HEK293 (cell line): ENCODE measurements at regions not wholly inside any gene's neighbourhood (a gene's known extent, or its start where the extent isn't known, plus 50 kb on each side); places are given as distances from the start of the nearest gene placed in this dataset.
"Not testable (repeated sequence)": the region's sequence is repeated elsewhere in the genome, so short reads cannot be mapped to it uniquely, and the experiment has no call there.

Experiments used
- CTCF ChIA-PET: fragments of 350-600 bp; formaldehyde crosslinking; extraction: SDS; loops from one replicate; lab custom pipeline; 2021; ENCODE audit warnings: antibody characterized with exemption; lab: Yijun Ruan, JAX
- POLR2A ChIA-PET: fragments of 300-600 bp; formaldehyde crosslinking; extraction: SDS; loops from one replicate; lab custom pipeline; 2020; ENCODE audit warnings: antibody characterized with exemption, inconsistent platforms; lab: Yijun Ruan, JAX
- H3K27ac ChIP-seq: fragments of 200-500 bp; sonication (Bioruptor generic); 2 replicates; pipeline ENCODE4 v1.5.1; 2014; ENCODE audit warnings: low read depth, low read length, control low read depth, inconsistent platforms; ENCODE audit errors: extremely low read depth
- H3K36me3 ChIP-seq, 2 experiments: fragments of 200-500 bp in 1 of 2; sonication (Bioruptor generic) in 1 of 2; 1 replicate in 1 of 2; 2 replicates in 1 of 2; pipeline ENCODE4 v1.5.1; 2014 to 2017; ENCODE audit warnings: inconsistent platforms in 2 of 2, low read length in 2 of 2; ENCODE audit not compliant: control insufficient read depth in 2 of 2, insufficient read depth in 1 of 2
- H3K4me1 ChIP-seq: fragments of 200-500 bp; sonication (Bioruptor generic); 2 replicates; pipeline ENCODE4 v1.5.1; 2014; ENCODE audit warnings: mild to moderate bottlenecking, low read length, inconsistent platforms; ENCODE audit not compliant: control insufficient read depth, insufficient read depth
- H3K4me3 ChIP-seq: 2 replicates; pipeline ENCODE4 v1.5.1; 2011; ENCODE audit warnings: low read depth, mild to moderate bottlenecking, control low read depth, low read length, moderate library complexity
- H3K9me3 ChIP-seq: fragments of 200-500 bp; sonication (Bioruptor generic); 2 replicates; pipeline ENCODE4 v1.5.1; 2014; ENCODE audit warnings: low read depth, low read length, inconsistent platforms; ENCODE audit not compliant: control insufficient read depth, insufficient read depth
- ZBTB8A ChIP-seq: fragments of 450-650 bp; formaldehyde crosslinking; IDR thresholded peaks from 2 replicates; pipeline ENCODE4 v1.5.1; 2016; ENCODE audit warnings: missing biosample characterization, missing genetic modification characterization
- ZNF140 ChIP-seq: fragments of 450-650 bp; formaldehyde crosslinking; IDR thresholded peaks from 2 replicates; pipeline ENCODE4 v1.5.1; 2016; ENCODE audit warnings: missing biosample characterization, missing genetic modification characterization
- ZNF394 ChIP-seq: fragments of 450-650 bp; formaldehyde crosslinking; IDR thresholded peaks from 2 replicates; pipeline ENCODE4 v1.5.1; 2016; ENCODE audit warnings: missing biosample characterization, missing genetic modification characterization, mild to moderate bottlenecking, moderate library complexity, borderline replicate concordance
- ZNF426 ChIP-seq: fragments of 450-650 bp; formaldehyde crosslinking; IDR thresholded peaks from 2 replicates; pipeline ENCODE4 v1.5.1; 2017; ENCODE audit warnings: missing biosample characterization, missing genetic modification characterization, mild to moderate bottlenecking, inconsistent platforms, moderate library complexity
- ZNF433 ChIP-seq: fragments of 450-650 bp; formaldehyde crosslinking; IDR thresholded peaks from 2 replicates; pipeline ENCODE4 v1.5.1; 2016; ENCODE audit warnings: missing biosample characterization, missing genetic modification characterization, low read depth
- ZNF510 ChIP-seq: fragments of 450-650 bp; formaldehyde crosslinking; IDR thresholded peaks from 2 replicates; pipeline ENCODE4 v1.5.1; 2018; ENCODE audit warnings: mild to moderate bottlenecking, missing genetic modification characterization, missing biosample characterization; ENCODE audit not compliant: insufficient replicate concordance
- ZNF514 ChIP-seq: fragments of 450-650 bp; formaldehyde crosslinking; IDR thresholded peaks from 2 replicates; pipeline ENCODE4 v1.5.1; 2016; ENCODE audit warnings: missing biosample characterization, missing genetic modification characterization
- ZNF555 ChIP-seq: fragments of 450-650 bp; formaldehyde crosslinking; conservative IDR thresholded peaks from 2 replicates; pipeline ENCODE4 v1.5.1; 2017; ENCODE audit warnings: missing biosample characterization, mild to moderate bottlenecking, missing genetic modification characterization, inconsistent platforms
- ZNF558 ChIP-seq: fragments of 450-650 bp; formaldehyde crosslinking; IDR thresholded peaks from 2 replicates; pipeline ENCODE4 v1.5.1; 2016; ENCODE audit warnings: missing biosample characterization, missing genetic modification characterization
- ZNF560 ChIP-seq: fragments of 450-650 bp; formaldehyde crosslinking; IDR thresholded peaks from 2 replicates; pipeline ENCODE4 v1.5.1; 2017; ENCODE audit warnings: missing biosample characterization, missing genetic modification characterization, borderline replicate concordance
- ZNF623 ChIP-seq: fragments of 450-650 bp; formaldehyde crosslinking; IDR thresholded peaks from 2 replicates; pipeline ENCODE4 v1.5.1; 2016; ENCODE audit warnings: missing biosample characterization, missing genetic modification characterization
- TF ChIP-seq, protein P1 (sequence below): fragments of 450-650 bp; formaldehyde crosslinking; IDR thresholded peaks from 2 replicates; pipeline ENCODE4 v1.5.1; 2016; ENCODE audit warnings: missing biosample characterization, missing genetic modification characterization, borderline replicate concordance
- TF ChIP-seq, protein P2 (sequence below): fragments of 450-650 bp; formaldehyde crosslinking; conservative IDR thresholded peaks from 2 replicates; pipeline ENCODE4 v1.5.1; 2016; ENCODE audit warnings: low read depth, missing biosample characterization, missing genetic modification characterization
- TF ChIP-seq, protein P3 (sequence below): fragments of 450-650 bp; formaldehyde crosslinking; conservative IDR thresholded peaks from 2 replicates; pipeline ENCODE4 v1.5.1; 2016; ENCODE audit warnings: low read depth, missing biosample characterization, missing genetic modification characterization

DNA sequence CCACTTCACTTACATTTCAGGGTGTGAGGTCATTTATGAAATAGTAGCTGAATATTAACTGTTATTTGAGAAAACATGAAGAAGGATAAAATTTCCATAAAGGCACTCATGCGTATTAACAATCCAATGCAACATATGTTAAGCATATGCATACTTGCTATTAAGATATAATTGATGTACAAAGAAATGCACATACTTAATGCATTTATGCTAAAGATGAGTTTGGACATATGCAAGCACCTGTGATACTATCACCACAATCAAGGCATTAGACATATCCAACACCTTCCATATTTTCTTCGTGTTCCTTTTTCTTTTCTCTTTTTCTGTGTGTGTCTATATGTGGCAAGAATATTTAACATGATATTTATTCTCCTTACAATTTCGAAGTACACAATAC, 464.8 kb upstream of the BRINP3 start (continued):
- TF ChIP-seq, protein P1, sequence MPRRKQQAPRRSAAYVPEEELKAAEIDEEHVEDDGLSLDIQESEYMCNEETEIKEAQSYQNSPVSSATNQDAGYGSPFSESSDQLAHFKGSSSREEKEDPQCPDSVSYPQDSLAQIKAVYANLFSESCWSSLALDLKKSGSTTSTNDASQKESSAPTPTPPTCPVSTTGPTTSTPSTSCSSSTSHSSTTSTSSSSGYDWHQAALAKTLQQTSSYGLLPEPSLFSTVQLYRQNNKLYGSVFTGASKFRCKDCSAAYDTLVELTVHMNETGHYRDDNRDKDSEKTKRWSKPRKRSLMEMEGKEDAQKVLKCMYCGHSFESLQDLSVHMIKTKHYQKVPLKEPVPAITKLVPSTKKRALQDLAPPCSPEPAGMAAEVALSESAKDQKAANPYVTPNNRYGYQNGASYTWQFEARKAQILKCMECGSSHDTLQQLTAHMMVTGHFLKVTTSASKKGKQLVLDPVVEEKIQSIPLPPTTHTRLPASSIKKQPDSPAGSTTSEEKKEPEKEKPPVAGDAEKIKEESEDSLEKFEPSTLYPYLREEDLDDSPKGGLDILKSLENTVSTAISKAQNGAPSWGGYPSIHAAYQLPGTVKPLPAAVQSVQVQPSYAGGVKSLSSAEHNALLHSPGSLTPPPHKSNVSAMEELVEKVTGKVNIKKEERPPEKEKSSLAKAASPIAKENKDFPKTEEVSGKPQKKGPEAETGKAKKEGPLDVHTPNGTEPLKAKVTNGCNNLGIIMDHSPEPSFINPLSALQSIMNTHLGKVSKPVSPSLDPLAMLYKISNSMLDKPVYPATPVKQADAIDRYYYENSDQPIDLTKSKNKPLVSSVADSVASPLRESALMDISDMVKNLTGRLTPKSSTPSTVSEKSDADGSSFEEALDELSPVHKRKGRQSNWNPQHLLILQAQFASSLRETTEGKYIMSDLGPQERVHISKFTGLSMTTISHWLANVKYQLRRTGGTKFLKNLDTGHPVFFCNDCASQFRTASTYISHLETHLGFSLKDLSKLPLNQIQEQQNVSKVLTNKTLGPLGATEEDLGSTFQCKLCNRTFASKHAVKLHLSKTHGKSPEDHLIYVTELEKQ, result no peak
- TF ChIP-seq ZNF514, result no peak

DNA sequence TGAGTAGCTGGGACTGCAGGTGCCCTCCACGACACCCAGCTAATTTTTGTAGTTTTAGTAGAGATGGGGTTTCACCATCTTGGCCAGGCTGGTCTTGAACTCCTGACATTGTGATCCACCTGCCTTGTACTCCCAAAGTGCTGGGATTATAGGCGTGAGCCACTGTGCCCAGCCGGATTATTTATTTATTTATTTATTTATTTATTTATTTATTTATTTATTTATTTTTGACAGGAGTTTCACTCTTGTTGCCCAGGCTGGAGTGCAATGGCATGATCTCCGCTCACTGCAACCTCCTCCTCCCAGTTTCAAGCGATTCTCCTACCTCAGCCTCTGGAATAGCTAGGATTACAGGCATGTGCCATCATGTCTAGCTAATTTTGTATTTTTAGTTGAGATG, 466.1 kb upstream of the BRINP3 start:
- not testable (repeated sequence) for H3K4me1 ChIP-seq

More for the DNA sequence above, 466.1 kb upstream of the BRINP3 start:
- POLR2A ChIA-PET, H3K36me3 ChIP-seq, H3K4me3 ChIP-seq, H3K27ac ChIP-seq, H3K9me3 ChIP-seq: not testable (repeated sequence)
- TF ChIP-seq ZNF623 (peak; percentile 63), ZNF560 (0 out of 2 replicates have a peak, but pooled peaks have one; percentile 9), ZNF426 (peak; percentile 67), ZNF433 (tag by site-specific recombination) (peak; percentile 39; the same call in 1 of the 2 replicates), ZNF394 (tag by site-specific recombination) (peak; percentile 82), ZNF555 (tag by site-specific recombination) (peak; percentile 54), ZNF558 (tag by site-specific recombination) (0 out of 2 replicates have a peak, but pooled peaks have one; percentile 41), ZNF140 (peak; percentile 14; the same call in 1 of the 2 replicates), ZNF510 (tag by site-specific recombination) (peak; percentile 13), ZBTB8A (tag by site-specific recombination) (peak; percentile 42; the same call in 1 of the 2 replicates)
- TF ChIP-seq, protein P2, sequence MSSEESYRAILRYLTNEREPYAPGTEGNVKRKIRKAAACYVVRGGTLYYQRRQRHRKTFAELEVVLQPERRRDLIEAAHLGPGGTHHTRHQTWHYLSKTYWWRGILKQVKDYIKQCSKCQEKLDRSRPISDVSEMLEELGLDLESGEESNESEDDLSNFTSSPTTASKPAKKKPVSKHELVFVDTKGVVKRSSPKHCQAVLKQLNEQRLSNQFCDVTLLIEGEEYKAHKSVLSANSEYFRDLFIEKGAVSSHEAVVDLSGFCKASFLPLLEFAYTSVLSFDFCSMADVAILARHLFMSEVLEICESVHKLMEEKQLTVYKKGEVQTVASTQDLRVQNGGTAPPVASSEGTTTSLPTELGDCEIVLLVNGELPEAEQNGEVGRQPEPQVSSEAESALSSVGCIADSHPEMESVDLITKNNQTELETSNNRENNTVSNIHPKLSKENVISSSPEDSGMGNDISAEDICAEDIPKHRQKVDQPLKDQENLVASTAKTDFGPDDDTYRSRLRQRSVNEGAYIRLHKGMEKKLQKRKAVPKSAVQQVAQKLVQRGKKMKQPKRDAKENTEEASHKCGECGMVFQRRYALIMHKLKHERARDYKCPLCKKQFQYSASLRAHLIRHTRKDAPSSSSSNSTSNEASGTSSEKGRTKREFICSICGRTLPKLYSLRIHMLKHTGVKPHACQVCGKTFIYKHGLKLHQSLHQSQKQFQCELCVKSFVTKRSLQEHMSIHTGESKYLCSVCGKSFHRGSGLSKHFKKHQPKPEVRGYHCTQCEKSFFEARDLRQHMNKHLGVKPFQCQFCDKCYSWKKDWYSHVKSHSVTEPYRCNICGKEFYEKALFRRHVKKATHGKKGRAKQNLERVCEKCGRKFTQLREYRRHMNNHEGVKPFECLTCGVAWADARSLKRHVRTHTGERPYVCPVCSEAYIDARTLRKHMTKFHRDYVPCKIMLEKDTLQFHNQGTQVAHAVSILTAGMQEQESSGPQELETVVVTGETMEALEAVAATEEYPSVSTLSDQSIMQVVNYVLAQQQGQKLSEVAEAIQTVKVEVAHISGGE (tag by site-specific recombination), result peak; percentile 61
- TF ChIP-seq, protein P3, sequence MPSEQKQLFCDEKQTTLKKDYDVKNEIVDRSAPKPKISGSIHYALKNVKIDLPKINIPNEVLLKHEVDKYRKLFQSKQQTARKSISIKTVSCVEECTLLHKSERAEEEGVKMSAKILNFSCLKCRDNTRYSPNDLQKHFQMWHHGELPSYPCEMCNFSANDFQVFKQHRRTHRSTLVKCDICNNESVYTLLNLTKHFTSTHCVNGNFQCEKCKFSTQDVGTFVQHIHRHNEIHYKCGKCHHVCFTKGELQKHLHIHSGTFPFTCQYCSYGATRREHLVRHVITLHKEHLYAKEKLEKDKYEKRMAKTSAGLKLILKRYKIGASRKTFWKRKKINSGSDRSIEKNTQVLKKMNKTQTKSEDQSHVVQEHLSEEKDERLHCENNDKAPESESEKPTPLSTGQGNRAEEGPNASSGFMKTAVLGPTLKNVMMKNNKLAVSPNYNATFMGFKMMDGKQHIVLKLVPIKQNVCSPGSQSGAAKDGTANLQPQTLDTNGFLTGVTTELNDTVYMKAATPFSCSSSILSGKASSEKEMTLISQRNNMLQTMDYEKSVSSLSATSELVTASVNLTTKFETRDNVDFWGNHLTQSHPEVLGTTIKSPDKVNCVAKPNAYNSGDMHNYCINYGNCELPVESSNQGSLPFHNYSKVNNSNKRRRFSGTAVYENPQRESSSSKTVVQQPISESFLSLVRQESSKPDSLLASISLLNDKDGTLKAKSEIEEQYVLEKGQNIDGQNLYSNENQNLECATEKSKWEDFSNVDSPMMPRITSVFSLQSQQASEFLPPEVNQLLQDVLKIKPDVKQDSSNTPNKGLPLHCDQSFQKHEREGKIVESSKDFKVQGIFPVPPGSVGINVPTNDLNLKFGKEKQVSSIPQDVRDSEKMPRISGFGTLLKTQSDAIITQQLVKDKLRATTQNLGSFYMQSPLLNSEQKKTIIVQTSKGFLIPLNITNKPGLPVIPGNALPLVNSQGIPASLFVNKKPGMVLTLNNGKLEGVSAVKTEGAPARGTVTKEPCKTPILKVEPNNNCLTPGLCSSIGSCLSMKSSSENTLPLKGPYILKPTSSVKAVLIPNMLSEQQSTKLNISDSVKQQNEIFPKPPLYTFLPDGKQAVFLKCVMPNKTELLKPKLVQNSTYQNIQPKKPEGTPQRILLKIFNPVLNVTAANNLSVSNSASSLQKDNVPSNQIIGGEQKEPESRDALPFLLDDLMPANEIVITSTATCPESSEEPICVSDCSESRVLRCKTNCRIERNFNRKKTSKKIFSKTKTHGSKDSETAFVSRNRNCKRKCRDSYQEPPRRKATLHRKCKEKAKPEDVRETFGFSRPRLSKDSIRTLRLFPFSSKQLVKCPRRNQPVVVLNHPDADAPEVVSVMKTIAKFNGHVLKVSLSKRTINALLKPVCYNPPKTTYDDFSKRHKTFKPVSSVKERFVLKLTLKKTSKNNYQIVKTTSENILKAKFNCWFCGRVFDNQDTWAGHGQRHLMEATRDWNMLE, result peak; percentile 71
- CTCF ChIA-PET, result interaction anchor here (0.7 kb wide), 1 partner anchor 19 kb away, joined by 3 read pairs; no protein-coding TSS in a partner anchor
